ENCODE measurements at regions not wholly inside any gene's neighbourhood (a gene's known extent, or its start where the extent isn't known, plus 50 kb on each side); places are given as distances from the start of the nearest gene placed in this dataset.

DNA sequence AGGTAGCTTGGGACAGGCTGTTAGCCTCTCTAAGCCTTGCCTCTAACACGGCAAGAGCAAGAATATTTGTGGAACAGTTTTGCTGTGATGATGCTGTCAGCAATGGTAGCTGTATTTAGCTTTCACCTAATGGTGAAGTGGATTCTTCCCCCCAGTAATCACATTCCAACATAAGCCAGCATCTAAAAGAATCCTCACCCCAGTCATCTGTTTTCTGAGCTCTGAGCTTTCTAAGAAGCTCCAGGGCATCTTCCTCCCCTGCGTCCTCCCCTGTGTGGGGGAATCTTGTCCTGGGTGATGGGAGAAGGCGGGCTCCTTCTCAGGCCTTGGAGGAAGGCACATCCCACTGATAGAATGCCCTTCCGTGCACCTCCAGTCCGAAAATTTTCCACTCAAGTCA, 367.6 kb downstream of the BRD1 start:
- no peak overlapping the region for H3K27ac Mint-ChIP-seq
- H3K9me3 ChIP-seq (ENCODE audit: control insufficient read depth, insufficient read depth, low read length) = no peaks in the 10 kb centered on the region
- no peaks in the 10 kb centered on the region for H3K4me1 ChIP-seq (ENCODE audit: control insufficient read depth, insufficient read depth, low read length)
- intact Hi-C loops (cut with micrococcal nuclease) = no loop called here
- no peaks in the 10 kb centered on the region for H3K36me3 Mint-ChIP-seq
- no peak overlapping the region for H3K27ac ChIP-seq (ENCODE audit: low read length)
- TF ChIP-seq CTCF (IDR thresholded peaks at IDR 0.05) = no peak
- H3K27me3 Mint-ChIP-seq (ENCODE audit: low read depth in 2 of 2) = no peaks in the 10 kb centered on the region
- no peak overlapping the region for H3K4me3 Mint-ChIP-seq
- H3K9me3 Mint-ChIP-seq = no peaks in the 10 kb centered on the region
- H3K36me3 ChIP-seq (ENCODE audit: control insufficient read depth, insufficient read depth, low read length) = no peaks in the 10 kb centered on the region
- 86% methylated on average over 4 of the region's 5 CpGs for WGBS (ENCODE audit: insufficient coverage)
- H3K4me3 ChIP-seq (ENCODE audit: low read length) = no peak overlapping the region
- H3K27me3 ChIP-seq (ENCODE audit: control insufficient read depth, insufficient read depth, low read length) = no peaks in the 10 kb centered on the region
- DNase-seq = no peak
- ATAC-seq = no peak
- H3K4me1 Mint-ChIP-seq = peaks cover 0 to 15% of the 10 kb centered on the region in 2 donors

DNA sequence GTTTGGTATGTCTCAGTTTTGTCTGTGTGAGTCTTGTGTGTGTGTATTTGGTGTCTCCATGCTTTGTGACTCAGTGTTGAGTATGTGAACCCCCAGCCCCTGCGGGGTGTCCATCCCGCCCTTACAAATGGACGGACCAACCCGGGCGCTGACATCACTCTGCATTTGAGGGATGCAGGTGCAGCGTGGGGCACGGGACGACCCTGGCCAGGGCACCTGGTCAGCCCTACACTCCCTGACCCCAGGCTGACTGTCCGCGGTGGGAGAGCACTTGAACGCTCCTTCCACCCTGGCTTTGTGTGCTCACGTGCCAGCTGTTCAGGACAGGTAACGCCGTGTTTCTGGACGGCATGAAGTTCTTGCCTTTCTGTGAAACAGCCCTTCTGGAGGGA, 369.0 kb downstream of the BRD1 start:
- peaks cover 0 to 13% of the 10 kb centered on the region in 2 donors for H3K4me1 Mint-ChIP-seq
- 94% methylated on average over 15 of the region's 15 CpGs for WGBS (ENCODE audit: insufficient coverage)
- no peak overlapping the region for H3K4me3 Mint-ChIP-seq
- no peaks in the 10 kb centered on the region for H3K9me3 ChIP-seq (ENCODE audit: control insufficient read depth, insufficient read depth, low read length)
- ATAC-seq (no peak), DNase-seq (no peak)
- H3K27ac Mint-ChIP-seq = no peak overlapping the region
- no peaks in the 10 kb centered on the region for H3K4me1 ChIP-seq (ENCODE audit: control insufficient read depth, insufficient read depth, low read length)
- no peak overlapping the region for H3K27ac ChIP-seq (ENCODE audit: low read length)
- H3K27me3 Mint-ChIP-seq (ENCODE audit: low read depth in 2 of 2) = no peaks in the 10 kb centered on the region
- no peaks in the 10 kb centered on the region for H3K27me3 ChIP-seq (ENCODE audit: control insufficient read depth, insufficient read depth, low read length)
- intact Hi-C loops (cut with micrococcal nuclease) = no loop called here
- no peaks in the 10 kb centered on the region for H3K9me3 Mint-ChIP-seq
- H3K36me3 Mint-ChIP-seq = no peaks in the 10 kb centered on the region
- no peaks in the 10 kb centered on the region for H3K36me3 ChIP-seq (ENCODE audit: control insufficient read depth, insufficient read depth, low read length)
- no peak overlapping the region for H3K4me3 ChIP-seq (ENCODE audit: low read length)
- TF ChIP-seq CTCF (IDR thresholded peaks at IDR 0.05) = no peak

GRCh38 chr22:49457946-49458707, 369.5 kb downstream of the BRD1 start:
- 89% methylated on average over 14 of the region's 14 CpGs for WGBS (ENCODE audit: insufficient coverage)
- no peaks in the 10 kb centered on the region for H3K9me3 Mint-ChIP-seq
- intact Hi-C loops (cut with micrococcal nuclease) = no loop called here

More at GRCh38 chr22:49457946-49458707, 369.5 kb downstream of the BRD1 start:
- no peak overlapping the region for H3K4me3 Mint-ChIP-seq
- H3K4me1 Mint-ChIP-seq = peaks cover 0 to 10% of the 10 kb centered on the region in 2 donors
- Histone ChIP-seq H3K27ac (ENCODE audit: low read length) (no peak overlapping the region), H3K36me3 (ENCODE audit: control insufficient read depth, insufficient read depth, low read length) (no peaks in the 10 kb centered on the region), H3K4me1 (ENCODE audit: control insufficient read depth, insufficient read depth, low read length) (no peaks in the 10 kb centered on the region), H3K27me3 (ENCODE audit: control insufficient read depth, insufficient read depth, low read length) (no peaks in the 10 kb centered on the region), H3K4me3 (ENCODE audit: low read length) (no peak overlapping the region), H3K9me3 (ENCODE audit: control insufficient read depth, insufficient read depth, low read length) (no peaks in the 10 kb centered on the region)
- no peak overlapping the region for H3K27ac Mint-ChIP-seq
- H3K27me3 Mint-ChIP-seq (ENCODE audit: low read depth in 2 of 2) = no peaks in the 10 kb centered on the region
- no peak for TF ChIP-seq CTCF (IDR thresholded peaks at IDR 0.05)
- no peaks in the 10 kb centered on the region for H3K36me3 Mint-ChIP-seq
- DNase-seq = no peak
- ATAC-seq = no peak
